Type B pancreatic cell (in vitro differentiated cells): ENCODE measurements at regions not wholly inside any gene's neighbourhood (a gene's known extent, or its start where the extent isn't known, plus 50 kb on each side); places are given as distances from the start of the nearest gene placed in this dataset.
"Not testable (repeated sequence)": the region's sequence is repeated elsewhere in the genome, so short reads cannot be mapped to it uniquely, and the experiment has no call there.

Source experiments
- DNase-seq: peaks from one replicate; pipeline ENCODE4 v3.0.0; 2021; ENCODE audit warnings: mixed read lengths; ENCODE audit not compliant: unreplicated experiment; ENCODE audit errors: extremely low spot score
- H3K27ac Mint-ChIP-seq: 2 replicates; pipeline ENCODE4 v1.8.0; 2021; ENCODE audit warnings: mild to moderate bottlenecking, mixed read lengths
- H3K27me3 Mint-ChIP-seq: 2 replicates; pipeline ENCODE4 v1.8.0; 2021; ENCODE audit warnings: mixed read lengths
- H3K36me3 Mint-ChIP-seq: 2 replicates; pipeline ENCODE4 v1.8.0; 2021; ENCODE audit warnings: mixed read lengths
- H3K4me1 Mint-ChIP-seq: one replicate; pipeline ENCODE4 v1.8.0; 2021; ENCODE audit warnings: mixed read lengths; ENCODE audit not compliant: unreplicated experiment
- H3K4me3 Mint-ChIP-seq: 2 replicates; pipeline ENCODE4 v1.8.0; 2021; ENCODE audit warnings: mild to moderate bottlenecking, mixed read lengths
- H3K9me3 Mint-ChIP-seq: 2 replicates; pipeline ENCODE4 v1.8.0; 2021; ENCODE audit warnings: mixed read lengths
- CTCF ChIP-seq: fragments of 200-600 bp; sonication (generic); conservative IDR thresholded peaks from 2 replicates; pipeline ENCODE4 v1.5.0; 2021; ENCODE audit warnings: antibody characterized with exemption, mild to moderate bottlenecking

- H3K27ac Mint-ChIP-seq = no peak overlapping the region
- H3K9me3 Mint-ChIP-seq = no peaks in the 10 kb centered on the region
- H3K36me3 Mint-ChIP-seq = no peaks in the 10 kb centered on the region
- no peak for DNase-seq
- H3K4me1 Mint-ChIP-seq = no peaks in the 10 kb centered on the region
- no peak for TF ChIP-seq CTCF
- H3K4me3 Mint-ChIP-seq = no peak overlapping the region
- H3K27me3 Mint-ChIP-seq = peaks cover 8% of the 10 kb centered on the region
Observed at GRCh38 chr7:113198226-113198625, 79.9 kb upstream of the SMIM30 start.

- DNase-seq = no peak
- Mint-ChIP-seq H3K4me1 (no peaks in the 10 kb centered on the region), H3K27me3 (peaks cover 4% of the 10 kb centered on the region), H3K9me3 (no peaks in the 10 kb centered on the region), H3K4me3 (no peak overlapping the region), H3K36me3 (no peaks in the 10 kb centered on the region), H3K27ac (no peak overlapping the region)
- TF ChIP-seq CTCF = no peak
Observed at GRCh38 chr7:113197274-113197673, 78.9 kb upstream of the SMIM30 start.

GRCh38 chr7:113188396-113188795 lies 70.0 kb upstream of the SMIM30 start:
- no peak overlapping the region for H3K27ac Mint-ChIP-seq
- no peaks in the 10 kb centered on the region for H3K36me3 Mint-ChIP-seq
- no peak for TF ChIP-seq CTCF
- no peak for DNase-seq
- H3K4me1 Mint-ChIP-seq = no peaks in the 10 kb centered on the region
- H3K9me3 Mint-ChIP-seq = no peaks in the 10 kb centered on the region
- peaks cover 3% of the 10 kb centered on the region for H3K27me3 Mint-ChIP-seq
- H3K4me3 Mint-ChIP-seq = no peak overlapping the region

- Mint-ChIP-seq H3K27ac (no peak overlapping the region), H3K4me1 (no peaks in the 10 kb centered on the region), H3K36me3 (no peaks in the 10 kb centered on the region), H3K9me3 (no peaks in the 10 kb centered on the region), H3K27me3 (peaks cover 3% of the 10 kb centered on the region), H3K4me3 (no peak overlapping the region)
- no peak for DNase-seq
- no peak for TF ChIP-seq CTCF
Observed at GRCh38 chr7:113179313-113179712, 61.0 kb upstream of the SMIM30 start.

GRCh38 chr7:113176836-113177235 lies 58.5 kb upstream of the SMIM30 start:
- DNase-seq = no peak
- Mint-ChIP-seq H3K9me3 (no peaks in the 10 kb centered on the region), H3K36me3 (no peaks in the 10 kb centered on the region), H3K27ac (no peak overlapping the region), H3K4me1 (no peaks in the 10 kb centered on the region), H3K27me3 (no peaks in the 10 kb centered on the region), H3K4me3 (no peak overlapping the region)
- no peak for TF ChIP-seq CTCF

GRCh38 chr7:113176180-113176579 lies 57.8 kb upstream of the SMIM30 start:
- H3K27me3 Mint-ChIP-seq, DNase-seq, H3K36me3 Mint-ChIP-seq, H3K4me1 Mint-ChIP-seq, H3K4me3 Mint-ChIP-seq, H3K9me3 Mint-ChIP-seq, H3K27ac Mint-ChIP-seq: not testable (repeated sequence)
